Endothelial cell of umbilical vein (primary cell): ENCODE measurements at regions not wholly inside any gene's neighbourhood (a gene's known extent, or its start where the extent isn't known, plus 50 kb on each side); places are given as distances from the start of the nearest gene placed in this dataset.
A peak's percentile ranks its signal among the peaks of the same experiment; 100 is the strongest.

Experiments
- BruUV-seq: library from RNA; stranded (reverse); fragments of 400-500 nt; replicated peaks from 2 replicates; lab custom pipeline; 2021; lab: Mats Ljungman, UMichigan
- CTCF ChIA-PET: fragments of 300-600, 350-600 bp; sonication (Branson Sonifier 250); formaldehyde crosslinking; loops from one replicate; lab custom pipeline; 2021; ENCODE audit warnings: antibody characterized with exemption, inconsistent platforms; lab: Charles Lee
- POLR2A ChIA-PET: fragments of 300-600, 350-600 bp; sonication (Branson Sonifier 250); formaldehyde crosslinking; loops from one replicate; lab custom pipeline; 2021; ENCODE audit warnings: antibody characterized with exemption, inconsistent platforms; lab: Charles Lee
- DNase-seq: peaks from one replicate; pipeline ENCODE4 v3.0.0-alpha.2; 2011; ENCODE audit warnings: low read depth, low spot score
- FAIRE-seq: peaks from 2 replicates; lab custom pipeline; 2011; peaks lifted over from hg19 to GRCh38; lab: Jason Lieb, UNC
- H2AFZ ChIP-seq: 2 replicates; pipeline ENCODE4 v1.6.0; 2012; ENCODE audit warnings: low read depth, low read length, control low read depth, inconsistent platforms
- H3K27ac ChIP-seq: 2 replicates; pipeline ENCODE4 v1.5.1; 2011; ENCODE audit warnings: low read depth, mild to moderate bottlenecking, control low read depth, low read length, moderate library complexity; ENCODE audit not compliant: insufficient read depth
- H3K27me3 ChIP-seq, 2 experiments: 2 replicates each; pipeline versions ENCODE4 v1.6.0 to v1.6.1; 2011; ENCODE audit warnings: low read length in 2 of 2, mixed read lengths in 1 of 2; ENCODE audit not compliant: control insufficient read depth in 2 of 2, insufficient read depth in 2 of 2
- H3K36me3 ChIP-seq, 2 experiments: 2 replicates in 1 of 2; 3 replicates in 1 of 2; pipeline ENCODE4 v1.5.1; 2011; ENCODE audit warnings: low read length in 2 of 2, mild to moderate bottlenecking in 1 of 2, moderate library complexity in 1 of 2; ENCODE audit not compliant: control insufficient read depth in 2 of 2, insufficient read depth in 2 of 2; ENCODE audit errors: extremely low read depth in 1 of 2
- H3K4me1 ChIP-seq: 3 replicates; pipeline ENCODE4 v1.5.1; 2011; ENCODE audit warnings: mild to moderate bottlenecking, low read length; ENCODE audit not compliant: control insufficient read depth, insufficient read depth; ENCODE audit errors: extremely low read depth
- H3K4me2 ChIP-seq: 2 replicates; pipeline ENCODE4 v1.6.1; 2011; ENCODE audit warnings: low read length, control low read depth, mixed read lengths; ENCODE audit not compliant: insufficient read depth
- H3K4me3 ChIP-seq, 3 experiments: fragments of 200-600 bp in 1 of 3; sonication (generic), shearing (Covaris generic) in 1 of 3; replicated peaks in 1 of 3; 2 replicates each; pipeline ENCODE4 v1.5.1; 2011 to 2016; ENCODE audit warnings: control low read depth in 3 of 3, low read length in 3 of 3, mild to moderate bottlenecking in 2 of 3, inconsistent platforms in 1 of 3, low read depth in 1 of 3, moderate library complexity in 1 of 3; ENCODE audit not compliant: insufficient read depth in 1 of 3
- H3K79me2 ChIP-seq: 2 replicates; pipeline ENCODE4 v1.6.0; 2012; ENCODE audit warnings: low read length, inconsistent platforms; ENCODE audit not compliant: control insufficient read depth, insufficient read depth
- H3K9ac ChIP-seq: replicated peaks from 2 replicates; pipeline ENCODE3; 2011; ENCODE audit warnings: low read length, control low read depth; ENCODE audit not compliant: insufficient read depth; ENCODE audit errors: extremely low read depth
- H3K9me1 ChIP-seq: replicated peaks from 3 replicates; pipeline ENCODE4 v1.6.0; 2011; ENCODE audit warnings: mild to moderate bottlenecking, low read length; ENCODE audit not compliant: control insufficient read depth, insufficient read depth; ENCODE audit errors: extremely low read depth
- H3K9me3 ChIP-seq: replicated peaks from 2 replicates; pipeline ENCODE4 v1.5.1; 2012; ENCODE audit warnings: low read length, inconsistent platforms; ENCODE audit not compliant: control insufficient read depth, insufficient read depth
- H4K20me1 ChIP-seq: replicated peaks from 2 replicates; pipeline ENCODE3; 2011; ENCODE audit warnings: mild to moderate bottlenecking, low read length; ENCODE audit not compliant: control insufficient read depth, insufficient read depth; ENCODE audit errors: extremely low read depth
- EZH2 ChIP-seq: IDR thresholded peaks from 2 replicates; pipeline ENCODE4 v1.6.1; 2012; ENCODE audit warnings: borderline replicate concordance, low read depth, mild to moderate bottlenecking, moderate library complexity, low read length, inconsistent platforms; ENCODE audit not compliant: severe bottlenecking
- FOS ChIP-seq: IDR thresholded peaks from 2 replicates; pipeline ENCODE4 v1.6.1; 2011; ENCODE audit warnings: mild to moderate bottlenecking, low read length, moderate library complexity, borderline replicate concordance; ENCODE audit not compliant: insufficient read depth
- GATA2 ChIP-seq: IDR thresholded peaks from 2 replicates; pipeline ENCODE4 v1.7.0; 2011; ENCODE audit warnings: low read depth, mild to moderate bottlenecking, moderate library complexity, mixed read lengths, low read length; ENCODE audit not compliant: insufficient read length, insufficient read depth
- JUN ChIP-seq: IDR thresholded peaks from 2 replicates; pipeline ENCODE4 v1.6.1; 2011; ENCODE audit warnings: borderline replicate concordance, low read depth; ENCODE audit not compliant: insufficient read length, insufficient read depth
- MYC ChIP-seq: IDR thresholded peaks from one replicate; pipeline ENCODE4 v1.6.1; 2011; ENCODE audit warnings: mild to moderate bottlenecking, low read depth, low read length
- POLR2A ChIP-seq: IDR thresholded peaks from 2 replicates; pipeline ENCODE4 v1.6.1; 2012; ENCODE audit warnings: low read depth, mild to moderate bottlenecking, control low read depth, low read length
- POLR2AphosphoS5 ChIP-seq: IDR thresholded peaks from 2 replicates; pipeline ENCODE4 v1.6.1; 2012; ENCODE audit warnings: low read depth, mild to moderate bottlenecking, control low read depth, low read length, moderate library complexity; ENCODE audit not compliant: insufficient read depth
- dilution Hi-C: fragments of 300-500 bp; cut with MboI; formaldehyde crosslinking; loops from one replicate; pipeline ENCODE4 v1.15.0; 2019; ENCODE audit warnings: low sequenced_read_pairs; ENCODE audit not compliant: extremely low pct_ligation_motif_present
- intact Hi-C: fragments of 100-400 bp; cut with micrococcal nuclease; formaldehyde crosslinking; loops from one replicate; pipeline ENCODE4 v1.10.0; 2022
- TF ChIP-seq, protein P1 (sequence below), 2 donors: IDR thresholded peaks; 1 replicate in 1 of 2; 2 replicates in 1 of 2; pipeline ENCODE4 v1.5.1; 2011; ENCODE audit warnings: low read length in 2 of 2, mild to moderate bottlenecking in 2 of 2, moderate library complexity in 2 of 2, control low read depth in 1 of 2, inconsistent platforms in 1 of 2, low read depth in 1 of 2; ENCODE audit not compliant: insufficient read depth in 1 of 2; ENCODE audit errors: extremely low read depth in 1 of 2
- TF ChIP-seq, protein P2 (sequence below): IDR thresholded peaks from 2 replicates; pipeline ENCODE4 v1.6.1; 2011; ENCODE audit not compliant: insufficient read depth, insufficient read length

DNA sequence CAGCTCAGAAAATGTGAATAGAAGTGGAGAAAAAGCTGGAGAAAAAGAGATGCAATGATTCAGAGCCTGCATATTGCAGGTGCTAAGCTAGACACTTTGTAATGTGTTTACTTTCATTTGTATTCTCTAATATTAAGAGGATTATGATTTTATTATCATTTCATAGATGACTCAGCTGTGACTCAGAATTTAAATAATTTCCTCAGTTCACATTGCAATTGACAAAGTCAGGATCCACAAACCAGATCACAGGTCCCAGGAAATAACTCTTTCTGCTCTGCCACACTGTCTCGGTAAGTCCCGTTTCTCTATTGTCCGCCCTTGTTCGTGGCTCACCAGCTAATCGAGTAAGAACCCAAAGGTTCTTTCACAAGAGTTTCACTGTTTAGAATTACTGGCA lies 235.4 kb upstream of the MON1B start:
- H3K4me2 ChIP-seq: no peak overlapping the region
- H3K27me3 ChIP-seq: no peaks in the 10 kb centered on the region
- CTCF ChIA-PET: no interaction called here
- no peak overlapping the region for H3K27ac ChIP-seq
- H4K20me1 ChIP-seq: no peaks in the 10 kb centered on the region
- H3K9me1 ChIP-seq: no peaks in the 10 kb centered on the region
- no peaks in the 10 kb centered on the region for H3K4me1 ChIP-seq
- no peaks in the 10 kb centered on the region for H3K36me3 ChIP-seq
- TF ChIP-seq JUN (no peak), GATA2 (no peak), POLR2AphosphoS5 (no peak), FOS (peak; percentile 35), EZH2 (no peak), POLR2A (no peak)
- no TSS peak for BruUV-seq
- POLR2A ChIA-PET: no interaction called here
- DNase-seq: no peak
- dilution Hi-C loops (no loop called here), intact Hi-C loops (no loop called here)
- H2AFZ ChIP-seq: no peak overlapping the region
- FAIRE-seq: no peak
- no peak overlapping the region for H3K4me3 ChIP-seq
- no peak overlapping the region for H3K9ac ChIP-seq
- no peaks in the 10 kb centered on the region for H3K79me2 ChIP-seq
- no peaks in the 10 kb centered on the region for H3K9me3 ChIP-seq

DNA sequence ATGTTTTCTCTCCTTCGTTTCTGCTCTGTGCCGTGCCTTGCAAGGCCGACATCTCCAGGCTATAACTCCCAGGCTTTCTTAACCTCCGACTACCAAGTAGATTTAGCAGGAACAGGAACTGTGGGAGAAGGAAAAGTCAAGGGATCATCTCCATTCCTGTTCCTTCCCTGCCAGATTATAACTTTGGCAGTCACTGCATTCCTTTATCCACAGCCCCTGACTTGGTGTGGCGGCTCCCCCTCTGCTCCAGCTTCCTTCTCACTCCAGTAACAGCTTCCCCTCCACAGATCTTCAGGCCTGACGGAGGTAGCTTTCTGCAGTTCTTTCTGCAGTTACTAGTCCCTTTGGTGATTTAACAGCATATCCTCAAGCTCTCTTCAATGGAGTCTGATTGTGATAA lies 234.6 kb upstream of the MON1B start:
- ChIA-PET POLR2A (no interaction called here), CTCF (no interaction called here)
- Histone ChIP-seq H2AFZ (no peak overlapping the region), H4K20me1 (no peaks in the 10 kb centered on the region), H3K4me3 (no peak overlapping the region), H3K36me3 (no peaks in the 10 kb centered on the region), H3K9me1 (no peaks in the 10 kb centered on the region), H3K79me2 (no peaks in the 10 kb centered on the region), H3K27me3 (no peaks in the 10 kb centered on the region), H3K9me3 (no peaks in the 10 kb centered on the region), H3K9ac (no peak overlapping the region), H3K4me2 (no peak overlapping the region), H3K4me1 (no peaks in the 10 kb centered on the region), H3K27ac (no peak overlapping the region)
- intact Hi-C loops: no loop called here
- no peak for DNase-seq
- FAIRE-seq: no peak
- dilution Hi-C loops: no loop called here
- TF ChIP-seq POLR2AphosphoS5 (no peak), MYC (no peak), GATA2 (no peak), POLR2A (no peak), JUN (no peak), FOS (no peak), EZH2 (no peak)
- TF ChIP-seq, protein P1, sequence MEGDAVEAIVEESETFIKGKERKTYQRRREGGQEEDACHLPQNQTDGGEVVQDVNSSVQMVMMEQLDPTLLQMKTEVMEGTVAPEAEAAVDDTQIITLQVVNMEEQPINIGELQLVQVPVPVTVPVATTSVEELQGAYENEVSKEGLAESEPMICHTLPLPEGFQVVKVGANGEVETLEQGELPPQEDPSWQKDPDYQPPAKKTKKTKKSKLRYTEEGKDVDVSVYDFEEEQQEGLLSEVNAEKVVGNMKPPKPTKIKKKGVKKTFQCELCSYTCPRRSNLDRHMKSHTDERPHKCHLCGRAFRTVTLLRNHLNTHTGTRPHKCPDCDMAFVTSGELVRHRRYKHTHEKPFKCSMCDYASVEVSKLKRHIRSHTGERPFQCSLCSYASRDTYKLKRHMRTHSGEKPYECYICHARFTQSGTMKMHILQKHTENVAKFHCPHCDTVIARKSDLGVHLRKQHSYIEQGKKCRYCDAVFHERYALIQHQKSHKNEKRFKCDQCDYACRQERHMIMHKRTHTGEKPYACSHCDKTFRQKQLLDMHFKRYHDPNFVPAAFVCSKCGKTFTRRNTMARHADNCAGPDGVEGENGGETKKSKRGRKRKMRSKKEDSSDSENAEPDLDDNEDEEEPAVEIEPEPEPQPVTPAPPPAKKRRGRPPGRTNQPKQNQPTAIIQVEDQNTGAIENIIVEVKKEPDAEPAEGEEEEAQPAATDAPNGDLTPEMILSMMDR (IDR thresholded peaks at IDR 0.05; ENCODE audit: extremely low read depth in 1 of 2, insufficient read depth in 1 of 2, low read depth in 1 of 2, low read length in 2 of 2): no peak
- TF ChIP-seq, protein P2, sequence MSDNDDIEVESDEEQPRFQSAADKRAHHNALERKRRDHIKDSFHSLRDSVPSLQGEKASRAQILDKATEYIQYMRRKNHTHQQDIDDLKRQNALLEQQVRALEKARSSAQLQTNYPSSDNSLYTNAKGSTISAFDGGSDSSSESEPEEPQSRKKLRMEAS: no peak
- no TSS peak for BruUV-seq
